ENCODE measurements at regions not wholly inside any gene's neighbourhood (a gene's known extent, or its start where the extent isn't known, plus 50 kb on each side); places are given as distances from the start of the nearest gene placed in this dataset.
A peak's percentile ranks its signal among the peaks of the same experiment; 100 is the strongest.

GRCh38 chr4:96162636-96163035 lies 322.7 kb downstream of the PDHA2 start:
- TF ChIP-seq, protein P1, sequence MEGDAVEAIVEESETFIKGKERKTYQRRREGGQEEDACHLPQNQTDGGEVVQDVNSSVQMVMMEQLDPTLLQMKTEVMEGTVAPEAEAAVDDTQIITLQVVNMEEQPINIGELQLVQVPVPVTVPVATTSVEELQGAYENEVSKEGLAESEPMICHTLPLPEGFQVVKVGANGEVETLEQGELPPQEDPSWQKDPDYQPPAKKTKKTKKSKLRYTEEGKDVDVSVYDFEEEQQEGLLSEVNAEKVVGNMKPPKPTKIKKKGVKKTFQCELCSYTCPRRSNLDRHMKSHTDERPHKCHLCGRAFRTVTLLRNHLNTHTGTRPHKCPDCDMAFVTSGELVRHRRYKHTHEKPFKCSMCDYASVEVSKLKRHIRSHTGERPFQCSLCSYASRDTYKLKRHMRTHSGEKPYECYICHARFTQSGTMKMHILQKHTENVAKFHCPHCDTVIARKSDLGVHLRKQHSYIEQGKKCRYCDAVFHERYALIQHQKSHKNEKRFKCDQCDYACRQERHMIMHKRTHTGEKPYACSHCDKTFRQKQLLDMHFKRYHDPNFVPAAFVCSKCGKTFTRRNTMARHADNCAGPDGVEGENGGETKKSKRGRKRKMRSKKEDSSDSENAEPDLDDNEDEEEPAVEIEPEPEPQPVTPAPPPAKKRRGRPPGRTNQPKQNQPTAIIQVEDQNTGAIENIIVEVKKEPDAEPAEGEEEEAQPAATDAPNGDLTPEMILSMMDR (IDR thresholded peaks at IDR 0.05; ENCODE audit: low read depth, low read length, missing control alignments) = no peak
- no peak for DNase-seq (ENCODE audit: low read depth)
- no peak overlapping the region for H3K4me3 ChIP-seq (ENCODE audit: low read depth, low read length)

DNA sequence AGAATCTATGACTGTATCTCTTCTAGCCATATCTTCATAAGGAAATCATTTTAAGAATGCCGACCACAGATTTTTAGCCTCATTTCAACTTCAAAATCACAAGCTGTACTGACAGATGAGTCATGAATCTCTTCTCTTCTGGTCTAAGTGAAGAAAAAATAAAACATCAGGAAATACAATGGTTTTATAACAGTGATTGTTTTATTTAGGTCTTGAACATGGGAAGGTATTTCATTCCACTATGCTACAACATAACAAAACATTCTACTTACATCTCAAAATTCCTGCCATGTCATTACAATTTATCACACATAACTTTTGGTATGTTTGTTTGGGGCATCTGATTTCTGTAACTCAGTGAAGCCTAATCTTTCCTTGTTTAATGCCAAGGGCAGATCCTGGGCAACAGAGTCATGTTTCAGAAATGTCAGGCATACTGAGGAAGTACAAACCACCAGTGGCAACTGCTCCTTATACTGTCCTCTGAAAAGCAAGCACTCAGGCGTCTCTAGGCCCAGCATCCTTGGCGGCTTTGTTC lies 325.0 kb downstream of the PDHA2 start:
- TF ChIP-seq, protein P1 (IDR thresholded peaks at IDR 0.05; ENCODE audit: low read depth, low read length, missing control alignments) = no peak
- no peak overlapping the region for H3K4me3 ChIP-seq (ENCODE audit: low read depth, low read length)
- no peak for DNase-seq (ENCODE audit: low read depth)

DNA sequence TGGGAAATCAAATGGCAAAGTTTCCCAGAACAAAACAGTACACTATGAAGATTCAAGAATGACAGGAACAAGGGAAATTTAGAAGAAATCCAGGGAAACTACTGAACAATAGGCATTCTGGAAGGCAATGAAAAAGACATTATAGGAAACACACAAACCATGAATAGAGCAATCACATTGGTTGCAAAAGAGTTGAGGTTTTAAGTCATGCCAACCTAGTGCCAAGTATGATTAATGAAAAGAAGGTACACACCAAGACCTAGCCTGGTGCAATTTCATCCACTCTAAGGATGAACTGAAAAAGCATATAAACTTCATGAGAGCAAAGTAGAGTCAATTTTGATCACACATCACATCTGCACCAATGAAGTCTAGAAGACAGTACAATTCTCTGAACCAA lies 326.9 kb downstream of the PDHA2 start:
- no peak overlapping the region for H3K4me3 ChIP-seq (ENCODE audit: low read depth, low read length)
- TF ChIP-seq, protein P1 (IDR thresholded peaks at IDR 0.05; ENCODE audit: low read depth, low read length, missing control alignments) = no peak
- no peak for DNase-seq (ENCODE audit: low read depth)

DNA sequence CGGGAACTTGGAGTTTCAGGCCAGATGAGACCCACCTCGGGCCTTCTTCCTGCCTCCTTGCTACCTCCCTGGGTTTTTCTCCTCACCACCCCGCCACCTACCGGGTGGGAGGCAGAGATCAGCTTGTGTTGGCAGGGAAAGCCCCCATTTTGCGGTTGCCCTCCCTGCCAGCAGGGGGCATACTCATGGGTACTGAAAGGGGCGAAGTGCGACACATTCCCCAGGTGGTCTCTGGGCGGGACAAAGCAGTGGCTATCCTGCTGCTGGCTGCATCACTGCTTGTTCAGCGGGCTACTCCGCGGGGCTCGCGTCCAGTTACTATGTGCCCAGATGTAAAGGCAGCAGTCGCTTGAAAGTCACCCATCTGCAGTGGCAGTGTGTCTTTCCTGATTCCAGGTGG lies 330.3 kb downstream of the PDHA2 start:
- no peak for DNase-seq (ENCODE audit: low read depth)
- no peak overlapping the region for H3K4me3 ChIP-seq (ENCODE audit: low read depth, low read length)
- TF ChIP-seq, protein P1 (IDR thresholded peaks at IDR 0.05; ENCODE audit: low read depth, low read length, missing control alignments) = peak; percentile 26

GRCh38 chr4:96173756-96174155 lies 333.9 kb downstream of the PDHA2 start:
- TF ChIP-seq, protein P1 (IDR thresholded peaks at IDR 0.05; ENCODE audit: low read depth, low read length, missing control alignments) = no peak
- H3K4me3 ChIP-seq (ENCODE audit: low read depth, low read length) = no peak overlapping the region
- DNase-seq (ENCODE audit: low read depth) = no peak

DNA sequence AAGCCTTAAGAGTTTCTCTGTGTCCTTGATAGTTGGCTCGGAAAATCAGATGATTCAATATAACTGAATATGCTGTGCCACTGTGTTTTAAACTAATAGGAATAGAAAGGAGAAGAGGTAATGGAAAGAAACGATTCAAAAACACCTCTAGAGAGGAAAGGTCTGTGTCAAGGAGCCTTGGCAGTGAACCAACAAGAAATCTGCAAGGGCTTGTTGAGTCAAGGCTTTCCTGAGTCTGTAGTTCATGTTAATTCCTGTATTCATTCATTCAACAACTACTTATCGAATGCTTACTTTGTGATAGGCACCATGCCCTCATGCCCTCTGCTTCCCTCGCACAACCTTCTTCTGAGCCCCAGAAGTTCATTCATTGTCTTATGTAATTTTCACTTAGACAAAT lies 336.0 kb downstream of the PDHA2 start:
- DNase-seq (ENCODE audit: low read depth) = no peak
- TF ChIP-seq, protein P1 (IDR thresholded peaks at IDR 0.05; ENCODE audit: low read depth, low read length, missing control alignments) = no peak
- no peak overlapping the region for H3K4me3 ChIP-seq (ENCODE audit: low read depth, low read length)

DNA sequence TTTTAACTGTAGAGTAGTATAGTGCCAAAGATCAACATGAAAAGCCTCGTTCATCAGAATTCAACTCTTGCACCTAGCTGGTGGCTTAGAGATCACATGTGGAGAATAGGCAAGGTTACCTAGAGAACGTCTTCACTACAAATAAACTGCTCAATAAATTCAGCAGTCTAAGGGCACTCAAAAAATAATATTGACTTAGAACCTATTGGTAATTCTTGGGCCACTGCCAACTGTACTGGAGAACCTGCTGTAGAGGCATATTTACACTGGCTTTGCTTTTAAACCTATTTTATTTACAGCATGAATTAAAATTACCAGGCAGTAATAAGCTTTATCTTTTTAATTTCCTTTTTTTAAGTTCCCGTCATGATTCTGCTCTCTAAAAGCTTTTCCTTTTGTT lies 343.7 kb downstream of the PDHA2 start:
- TF ChIP-seq, protein P1 (IDR thresholded peaks at IDR 0.05; ENCODE audit: low read depth, low read length, missing control alignments) = no peak
- no peak overlapping the region for H3K4me3 ChIP-seq (ENCODE audit: low read depth, low read length)
- DNase-seq (ENCODE audit: low read depth) = no peak

All from GM12864 (cell line).